GM23338 (cell line): ENCODE measurements at regions not wholly inside any gene's neighbourhood (a gene's known extent, or its start where the extent isn't known, plus 50 kb on each side); places are given as distances from the start of the nearest gene placed in this dataset.

Experiments used
- CTCF ChIP-seq, 2 experiments: fragments of 200-600 bp in 1 of 2; sonication (generic) in 1 of 2; conservative IDR thresholded peaks; 2 replicates each; pipeline versions ENCODE4 v1.5.1 to v1.6.1; 2016 to 2017; ENCODE audit warnings: antibody characterized with exemption in 2 of 2, low read depth in 2 of 2, mild to moderate bottlenecking in 2 of 2, moderate library complexity in 1 of 2
- EZH2 ChIP-seq: fragments of 200-600 bp; sonication (generic); IDR thresholded peaks from one replicate; pipeline ENCODE4 v1.8.0; 2017; ENCODE audit warnings: antibody characterized with exemption, mild to moderate bottlenecking, low read depth; ENCODE audit not compliant: unreplicated experiment
- JUNB ChIP-seq: IDR thresholded peaks from one replicate; pipeline ENCODE4 v1.6.1; 2016; ENCODE audit warnings: antibody characterized with exemption; ENCODE audit not compliant: unreplicated experiment
- NANOG ChIP-seq: IDR thresholded peaks from 2 replicates; pipeline ENCODE4 v1.6.1; 2016; ENCODE audit warnings: antibody characterized with exemption, borderline replicate concordance
- POLR2AphosphoS5 ChIP-seq: IDR thresholded peaks from 2 replicates; pipeline ENCODE4 v1.6.1; 2016; ENCODE audit warnings: antibody characterized with exemption, low read depth
- REST ChIP-seq: IDR thresholded peaks from one replicate; pipeline ENCODE4 v1.6.1; 2018; ENCODE audit warnings: antibody characterized with exemption; ENCODE audit not compliant: unreplicated experiment
- STAT1 ChIP-seq: IDR thresholded peaks from one replicate; pipeline ENCODE4 v1.6.1; 2016; ENCODE audit warnings: antibody characterized with exemption; ENCODE audit not compliant: unreplicated experiment
- ZNF114 ChIP-seq: fragments of 250-450 bp; sonication (Bioruptor Pico); IDR thresholded peaks from 2 replicates; pipeline ENCODE4 v1.5.0; 2020; ENCODE audit warnings: mild to moderate bottlenecking, moderate library complexity

- TF ChIP-seq CTCF (conservative IDR thresholded peaks at IDR 0.05; ENCODE audit: low read depth in 2 of 2), result no peak
- TF ChIP-seq POLR2AphosphoS5, result no peak
- no peak for TF ChIP-seq REST
- TF ChIP-seq NANOG, result no peak
- no peak for TF ChIP-seq STAT1
- TF ChIP-seq JUNB, result no peak
- TF ChIP-seq EZH2, result no peak
- no peak for TF ChIP-seq ZNF114 (CRISPR knock-in tag)
Measured at GRCh38 chr1:29590583-29591565, 354.6 kb downstream of the PTPRU start.
